HEK293 (cell line): ENCODE measurements at regions not wholly inside any gene's neighbourhood (a gene's known extent, or its start where the extent isn't known, plus 50 kb on each side); places are given as distances from the start of the nearest gene placed in this dataset.

Source experiments
- CTCF ChIA-PET: fragments of 350-600 bp; formaldehyde crosslinking; extraction: SDS; loops from one replicate; lab custom pipeline; 2021; ENCODE audit warnings: antibody characterized with exemption; lab: Yijun Ruan, JAX
- POLR2A ChIA-PET: fragments of 300-600 bp; formaldehyde crosslinking; extraction: SDS; loops from one replicate; lab custom pipeline; 2020; ENCODE audit warnings: antibody characterized with exemption, inconsistent platforms; lab: Yijun Ruan, JAX
- H3K27ac ChIP-seq: fragments of 200-500 bp; sonication (Bioruptor generic); 2 replicates; pipeline ENCODE4 v1.5.1; 2014; ENCODE audit warnings: low read depth, low read length, control low read depth, inconsistent platforms; ENCODE audit errors: extremely low read depth
- H3K36me3 ChIP-seq, 2 experiments: fragments of 200-500 bp in 1 of 2; sonication (Bioruptor generic) in 1 of 2; 1 replicate in 1 of 2; 2 replicates in 1 of 2; pipeline ENCODE4 v1.5.1; 2014 to 2017; ENCODE audit warnings: inconsistent platforms in 2 of 2, low read length in 2 of 2; ENCODE audit not compliant: control insufficient read depth in 2 of 2, insufficient read depth in 1 of 2
- H3K4me1 ChIP-seq: fragments of 200-500 bp; sonication (Bioruptor generic); 2 replicates; pipeline ENCODE4 v1.5.1; 2014; ENCODE audit warnings: mild to moderate bottlenecking, low read length, inconsistent platforms; ENCODE audit not compliant: control insufficient read depth, insufficient read depth
- H3K4me3 ChIP-seq: 2 replicates; pipeline ENCODE4 v1.5.1; 2011; ENCODE audit warnings: low read depth, mild to moderate bottlenecking, control low read depth, low read length, moderate library complexity
- H3K9me3 ChIP-seq: fragments of 200-500 bp; sonication (Bioruptor generic); 2 replicates; pipeline ENCODE4 v1.5.1; 2014; ENCODE audit warnings: low read depth, low read length, inconsistent platforms; ENCODE audit not compliant: control insufficient read depth, insufficient read depth
- ELK4 ChIP-seq: IDR thresholded peaks from 2 replicates; pipeline ENCODE4 v1.6.1; 2011; ENCODE audit warnings: mild to moderate bottlenecking, low read depth, low read length, borderline replicate concordance
- GLI4 ChIP-seq: fragments of 450-650 bp; formaldehyde crosslinking; IDR thresholded peaks from 2 replicates; pipeline ENCODE4 v1.5.1; 2016; ENCODE audit warnings: missing biosample characterization, missing genetic modification characterization
- MYNN ChIP-seq: fragments of 450-650 bp; formaldehyde crosslinking; IDR thresholded peaks from 2 replicates; pipeline ENCODE4 v1.5.1; 2016; ENCODE audit warnings: missing biosample characterization, missing genetic modification characterization, borderline replicate concordance
- PATZ1 ChIP-seq: fragments of 450-650 bp; formaldehyde crosslinking; IDR thresholded peaks from 2 replicates; pipeline ENCODE4 v1.5.1; 2016; ENCODE audit warnings: missing biosample characterization, missing genetic modification characterization
- PRDM4 ChIP-seq: fragments of 450-650 bp; formaldehyde crosslinking; IDR thresholded peaks from 2 replicates; pipeline ENCODE4 v1.5.1; 2017; ENCODE audit warnings: missing biosample characterization, missing genetic modification characterization
- RBAK ChIP-seq: fragments of 450-650 bp; formaldehyde crosslinking; IDR thresholded peaks from 2 replicates; pipeline ENCODE4 v1.5.1; 2016; ENCODE audit warnings: missing biosample characterization, missing genetic modification characterization
- REPIN1 ChIP-seq: fragments of 450-650 bp; formaldehyde crosslinking; IDR thresholded peaks from 2 replicates; pipeline ENCODE4 v1.5.1; 2017; ENCODE audit warnings: missing biosample characterization, missing genetic modification characterization, low read depth
- TCF7L2 ChIP-seq: IDR thresholded peaks from 2 replicates; pipeline ENCODE4 v1.6.1; 2011; ENCODE audit warnings: low read depth, mild to moderate bottlenecking, inconsistent platforms, low read length, moderate library complexity, borderline replicate concordance
- ZBTB10 ChIP-seq: fragments of 450-650 bp; formaldehyde crosslinking; IDR thresholded peaks from 2 replicates; pipeline ENCODE4 v1.5.1; 2016; ENCODE audit warnings: missing biosample characterization, missing genetic modification characterization
- ZBTB49 ChIP-seq: fragments of 450-650 bp; formaldehyde crosslinking; IDR thresholded peaks from 2 replicates; pipeline ENCODE4 v1.5.1; 2016; ENCODE audit warnings: missing biosample characterization, missing genetic modification characterization, low read depth
- ZFP41 ChIP-seq: fragments of 450-650 bp; formaldehyde crosslinking; IDR thresholded peaks from 2 replicates; pipeline ENCODE4 v1.5.1; 2016; ENCODE audit warnings: missing biosample characterization, missing genetic modification characterization, borderline replicate concordance
- ZNF19 ChIP-seq: fragments of 450-650 bp; formaldehyde crosslinking; IDR thresholded peaks from 2 replicates; pipeline ENCODE4; 2016; ENCODE audit warnings: missing biosample characterization, missing genetic modification characterization, low read depth
- ZNF302 ChIP-seq: fragments of 450-650 bp; formaldehyde crosslinking; IDR thresholded peaks from 2 replicates; pipeline ENCODE4 v1.5.1; 2016; ENCODE audit warnings: missing biosample characterization, missing genetic modification characterization, low read depth
- ZNF366 ChIP-seq: fragments of 450-650 bp; formaldehyde crosslinking; conservative IDR thresholded peaks from 2 replicates; pipeline ENCODE4 v1.5.1; 2016; ENCODE audit warnings: missing biosample characterization, missing genetic modification characterization

- no peaks in the 10 kb centered on the region for H3K36me3 ChIP-seq
- POLR2A ChIA-PET, result no interaction called here
- no peak overlapping the region for H3K4me3 ChIP-seq
- H3K9me3 ChIP-seq, result no peaks in the 10 kb centered on the region
- no peak for TF ChIP-seq PRDM4 (tag by site-specific recombination)
- TF ChIP-seq RBAK (tag by site-specific recombination), result no peak
- TF ChIP-seq ZNF19 (tag by site-specific recombination), result no peak
- no peak for TF ChIP-seq TCF7L2
- no peak for TF ChIP-seq ZBTB10
- no peak for TF ChIP-seq REPIN1 (tag by site-specific recombination)
- no peak for TF ChIP-seq ZNF302 (tag by site-specific recombination)
- no peak for TF ChIP-seq GLI4 (tag by site-specific recombination)
- TF ChIP-seq ELK4, result no peak
- no peak for TF ChIP-seq MYNN
- no peak for TF ChIP-seq ZFP41 (tag by site-specific recombination)
- no peak for TF ChIP-seq ZBTB49
- TF ChIP-seq, all 188 proteins: peak for 0
- Histone ChIP-seq H3K4me1 (no peaks in the 10 kb centered on the region), H3K27ac (no peak overlapping the region)
- CTCF ChIA-PET, result no interaction called here
Measured at GRCh38 chr4:186481998-186482790, 73.2 kb downstream of the MTNR1A start.

- Histone ChIP-seq H3K36me3 (no peaks in the 10 kb centered on the region), H3K27ac (no peak overlapping the region), H3K9me3 (no peaks in the 10 kb centered on the region), H3K4me3 (no peak overlapping the region), H3K4me1 (no peaks in the 10 kb centered on the region)
- POLR2A ChIA-PET, result no interaction called here
- TF ChIP-seq ZNF366 (tag by site-specific recombination) (peak; percentile 62), PATZ1 (tag by site-specific recombination) (no peak)
- CTCF ChIA-PET, result no interaction called here
Measured at GRCh38 chr4:186475202-186475601, 80.2 kb downstream of the MTNR1A start.
